Sigmoid colon (tissue), 4 donors: ENCODE measurements at regions not wholly inside any gene's neighbourhood (a gene's known extent, or its start where the extent isn't known, plus 50 kb on each side); places are given as distances from the start of the nearest gene placed in this dataset.

Experiments
- EP300 ChIP-seq, 4 donors: sonication (generic); formaldehyde crosslinking; IDR thresholded peaks; one replicate each; pipeline ENCODE4 v1.6.1; 2017; ENCODE audit warnings: antibody characterized with exemption in 4 of 4
- POLR2A ChIP-seq, 2 donors: fragments of 450-650 bp; IDR thresholded peaks; one replicate each; pipeline ENCODE4 v1.6.1; 2016; ENCODE audit warnings: antibody characterized with exemption in 2 of 2, mild to moderate bottlenecking in 2 of 2, moderate library complexity in 2 of 2
- POLR2AphosphoS5 ChIP-seq, 4 donors: sonication (generic); formaldehyde crosslinking; IDR thresholded peaks; one replicate each; pipeline ENCODE4 v1.6.1; 2017; ENCODE audit warnings: antibody characterized with exemption in 4 of 4
- TF ChIP-seq, protein P1 (sequence below), 4 experiments: fragments of 450-650 bp in 3 of 4; fragments of 200-600 bp in 1 of 4; IDR thresholded peaks; one replicate each; pipeline ENCODE4 v1.5.1; 2016 to 2019; ENCODE audit warnings: antibody characterized with exemption in 4 of 4, mild to moderate bottlenecking in 3 of 4, moderate library complexity in 2 of 4

DNA sequence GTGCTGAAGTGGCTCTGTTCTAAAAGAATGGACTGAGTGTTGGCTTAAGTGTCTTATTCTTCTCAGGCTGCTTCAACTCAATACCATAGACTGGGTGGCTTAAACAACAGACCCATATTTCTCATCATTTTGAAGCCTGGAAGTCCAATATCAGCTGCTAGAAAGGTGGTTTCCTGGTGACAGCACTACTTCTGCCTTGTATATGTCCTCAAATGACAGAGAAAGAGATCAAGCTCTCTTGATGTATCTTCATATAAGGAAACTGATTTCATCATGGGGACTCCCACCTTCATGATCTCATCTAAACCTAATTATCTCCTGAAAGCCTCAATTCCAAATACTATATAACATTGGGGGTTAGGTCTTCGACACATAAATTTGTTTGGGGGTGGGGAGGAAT, 449.7 kb upstream of the DSEL start:
- TF ChIP-seq POLR2AphosphoS5 (IDR thresholded peaks at IDR 0.05) (no peak), POLR2A (IDR thresholded peaks at IDR 0.05) (no peak), EP300 (IDR thresholded peaks at IDR 0.05) (no peak)
- TF ChIP-seq, protein P1, sequence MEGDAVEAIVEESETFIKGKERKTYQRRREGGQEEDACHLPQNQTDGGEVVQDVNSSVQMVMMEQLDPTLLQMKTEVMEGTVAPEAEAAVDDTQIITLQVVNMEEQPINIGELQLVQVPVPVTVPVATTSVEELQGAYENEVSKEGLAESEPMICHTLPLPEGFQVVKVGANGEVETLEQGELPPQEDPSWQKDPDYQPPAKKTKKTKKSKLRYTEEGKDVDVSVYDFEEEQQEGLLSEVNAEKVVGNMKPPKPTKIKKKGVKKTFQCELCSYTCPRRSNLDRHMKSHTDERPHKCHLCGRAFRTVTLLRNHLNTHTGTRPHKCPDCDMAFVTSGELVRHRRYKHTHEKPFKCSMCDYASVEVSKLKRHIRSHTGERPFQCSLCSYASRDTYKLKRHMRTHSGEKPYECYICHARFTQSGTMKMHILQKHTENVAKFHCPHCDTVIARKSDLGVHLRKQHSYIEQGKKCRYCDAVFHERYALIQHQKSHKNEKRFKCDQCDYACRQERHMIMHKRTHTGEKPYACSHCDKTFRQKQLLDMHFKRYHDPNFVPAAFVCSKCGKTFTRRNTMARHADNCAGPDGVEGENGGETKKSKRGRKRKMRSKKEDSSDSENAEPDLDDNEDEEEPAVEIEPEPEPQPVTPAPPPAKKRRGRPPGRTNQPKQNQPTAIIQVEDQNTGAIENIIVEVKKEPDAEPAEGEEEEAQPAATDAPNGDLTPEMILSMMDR (IDR thresholded peaks at IDR 0.05), result no peak
